8988T (cell line): ENCODE measurements at regions not wholly inside any gene's neighbourhood (a gene's known extent, or its start where the extent isn't known, plus 50 kb on each side); places are given as distances from the start of the nearest gene placed in this dataset.
"Not testable (repeated sequence)": the region's sequence is repeated elsewhere in the genome, so short reads cannot be mapped to it uniquely, and the experiment has no call there.

Experiments
- DNase-seq: peaks from one replicate; pipeline ENCODE4 v3.0.0; 2011

DNA sequence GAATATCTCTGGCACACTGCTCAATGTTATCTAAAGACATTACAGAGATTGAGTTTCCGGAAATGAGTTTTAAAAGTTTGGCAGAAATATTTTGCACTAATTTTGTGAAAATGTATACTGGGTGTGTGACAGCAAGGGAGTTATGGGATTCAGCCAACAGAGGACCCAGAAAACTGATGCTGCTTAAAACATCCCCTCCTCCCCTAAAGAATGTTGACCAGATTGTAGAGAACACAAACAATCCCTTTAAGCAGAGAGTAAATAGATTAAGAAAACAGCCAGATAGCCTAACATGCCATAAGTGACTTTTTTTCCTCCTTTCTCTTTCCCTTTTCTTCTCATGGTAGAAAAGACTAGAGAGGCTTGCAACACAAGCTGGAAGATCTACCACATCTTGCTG is 928.0 kb upstream of the ALCAM start:
- no peak for DNase-seq

DNA sequence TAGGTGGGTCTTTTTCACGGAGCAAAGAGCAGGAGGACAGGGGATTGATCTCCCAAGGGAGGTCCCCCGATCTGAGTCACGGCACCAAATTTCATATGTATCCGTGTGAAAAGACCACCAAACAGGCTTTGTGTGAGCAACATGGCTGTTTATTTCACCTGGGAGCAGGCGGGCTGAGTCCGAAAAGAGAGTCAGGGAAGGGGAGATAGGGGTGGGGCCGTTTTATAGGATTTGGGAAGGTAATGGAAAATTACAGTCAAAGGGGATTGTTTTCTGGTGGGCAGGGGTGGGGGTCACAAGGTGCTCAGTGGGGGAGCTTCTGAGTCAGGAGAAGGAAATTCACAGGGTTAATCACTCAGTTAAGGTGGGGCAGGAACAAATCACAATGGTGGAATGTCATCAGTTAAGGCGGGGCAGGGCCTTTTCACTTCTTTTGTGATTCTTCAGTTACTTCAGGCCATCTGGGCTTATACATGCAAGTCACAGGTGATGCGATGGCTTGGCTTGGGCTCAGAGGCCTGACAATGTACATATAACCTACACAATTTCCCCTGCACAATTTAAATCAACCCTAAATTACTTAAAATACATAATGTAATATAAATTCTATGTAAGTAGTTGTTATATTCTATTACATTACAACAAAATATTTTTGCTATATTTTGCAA is 921.3 kb upstream of the ALCAM start:
- DNase-seq = not testable (repeated sequence)

DNA sequence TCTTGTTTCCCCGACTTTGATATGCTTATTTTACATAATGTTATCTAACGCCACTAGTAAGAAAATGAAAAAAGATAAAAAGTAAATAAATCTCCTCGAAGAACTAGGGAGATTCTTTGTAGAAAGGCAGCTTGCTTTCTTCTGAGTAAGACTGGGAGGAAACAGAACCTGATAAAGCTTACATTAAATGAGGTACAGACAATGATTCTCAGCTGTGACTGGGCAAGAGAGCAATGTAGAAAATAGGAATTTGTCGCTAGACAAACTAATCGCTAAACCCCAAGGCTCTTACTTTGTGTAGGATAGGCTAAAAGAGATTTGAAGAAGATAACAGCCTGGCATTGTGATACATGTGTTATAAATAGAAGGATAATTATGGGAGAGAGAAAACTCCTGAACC is 919.0 kb upstream of the ALCAM start:
- DNase-seq = no peak

DNA sequence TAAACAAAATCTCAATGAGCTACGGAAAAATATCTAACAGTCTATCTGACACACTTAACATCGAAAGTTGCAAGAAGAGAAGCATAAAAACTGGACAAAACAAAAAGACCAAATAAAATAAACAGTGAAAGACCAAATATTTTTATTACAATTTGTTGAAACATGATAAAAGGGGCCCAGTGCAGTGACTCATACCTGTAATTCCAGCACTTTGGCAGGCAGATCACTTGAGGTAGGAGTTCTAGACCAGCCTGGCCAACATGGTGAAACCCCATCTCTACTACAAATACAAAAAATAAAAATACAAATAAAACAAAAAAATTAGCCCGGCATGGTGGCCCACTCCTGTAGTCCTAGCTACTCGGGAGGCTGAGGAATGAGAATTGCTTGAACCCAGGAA is 914.0 kb upstream of the ALCAM start:
- no peak for DNase-seq

DNA sequence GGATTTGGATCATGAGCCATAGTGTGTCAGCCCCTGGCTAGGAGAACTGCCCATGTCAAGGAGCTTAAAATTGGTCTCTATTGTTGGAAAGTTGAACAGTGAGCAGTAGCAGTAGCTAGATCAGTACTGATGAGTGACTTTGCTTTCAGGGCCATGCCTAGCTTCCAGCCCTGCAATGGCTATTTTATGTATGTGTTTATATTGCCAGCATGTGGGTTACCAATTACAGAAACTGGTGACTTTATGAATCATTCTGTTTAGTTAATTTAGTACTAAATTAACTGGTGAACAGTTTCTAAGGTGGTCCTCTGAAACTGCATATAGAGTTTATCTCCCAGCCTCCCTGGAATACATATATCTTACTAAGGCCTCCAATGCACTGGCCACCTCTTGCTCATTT is 908.1 kb upstream of the ALCAM start:
- no peak for DNase-seq

DNA sequence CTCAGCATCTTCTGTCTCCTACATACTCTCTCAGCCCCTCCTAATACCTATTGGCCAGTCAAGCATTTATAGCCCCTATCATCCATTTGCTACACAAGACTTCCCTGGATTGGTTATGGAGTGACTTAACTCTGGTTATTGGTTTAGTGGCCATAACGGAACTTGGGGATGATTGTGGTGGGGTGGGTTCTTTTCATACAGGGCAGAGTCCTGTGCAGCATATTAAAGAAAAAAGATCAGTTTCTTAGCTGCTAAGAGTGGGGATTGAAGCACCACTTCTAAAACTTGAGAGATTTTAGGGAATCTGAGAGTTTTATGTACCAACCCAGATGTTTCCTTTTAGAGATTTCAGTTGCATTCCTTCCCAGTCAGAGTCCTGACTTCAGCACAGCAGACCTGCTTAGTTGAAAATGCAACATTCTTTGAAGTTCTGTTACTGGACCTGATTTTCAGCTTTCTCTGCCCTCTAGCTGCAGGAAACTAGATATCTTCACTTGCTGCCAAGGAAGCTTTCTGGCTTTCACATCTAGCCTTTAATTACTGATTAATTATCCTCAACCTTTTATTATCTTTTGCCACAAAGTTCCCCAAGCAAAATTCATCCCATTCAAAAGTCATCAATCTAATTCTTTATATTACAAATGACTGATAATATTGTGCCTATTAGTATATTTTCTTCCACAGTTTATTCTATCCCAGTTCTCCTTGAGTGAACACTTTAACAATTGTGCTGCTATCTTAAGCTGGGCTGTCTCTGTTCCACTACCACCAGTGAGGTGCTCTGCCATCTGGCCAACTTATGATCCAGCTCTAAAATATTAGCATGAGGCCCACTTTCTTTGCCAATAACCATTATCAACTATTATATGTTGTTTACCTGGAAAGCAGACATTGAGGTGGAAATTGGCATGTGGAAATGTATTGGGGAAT is 906.0 kb upstream of the ALCAM start:
- DNase-seq = no peak

DNA sequence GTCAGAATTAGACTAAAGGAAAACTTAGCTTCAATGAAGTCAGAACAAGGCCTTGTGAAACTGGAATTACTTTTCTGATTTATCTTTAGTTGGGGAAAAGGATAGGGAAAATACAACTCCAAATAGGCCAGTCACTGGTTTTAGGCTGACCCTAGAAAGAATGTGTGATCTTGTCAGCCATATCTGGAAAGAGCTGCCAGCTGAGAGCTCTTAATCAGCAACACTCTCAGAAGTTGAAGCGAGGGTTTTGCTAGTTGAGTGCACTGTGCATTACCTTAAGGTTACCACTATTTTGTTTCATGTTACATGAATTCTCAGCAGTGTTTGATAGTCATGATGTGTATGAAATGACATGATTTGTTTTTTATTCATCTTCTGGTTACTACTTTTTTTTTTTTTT is 905.3 kb upstream of the ALCAM start:
- DNase-seq = no peak

DNA sequence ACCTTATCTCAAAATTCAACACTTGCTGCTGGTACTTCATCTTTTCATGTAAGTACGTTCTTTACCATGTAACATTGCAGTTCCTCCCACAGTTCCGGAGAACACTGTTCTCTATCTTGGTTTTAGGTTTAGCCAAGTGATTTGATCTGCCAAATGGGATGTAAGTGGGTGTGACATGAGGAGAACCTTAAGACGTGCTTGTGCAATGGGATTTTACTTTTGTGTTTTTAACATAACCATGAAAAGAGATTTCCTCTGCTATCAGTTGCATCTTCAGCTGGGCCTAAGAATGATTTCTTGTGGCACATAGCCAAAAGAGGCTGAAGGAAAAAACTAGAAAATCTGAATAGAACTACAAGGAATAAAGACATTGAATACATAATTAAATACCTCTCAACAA is 894.5 kb upstream of the ALCAM start:
- no peak for DNase-seq

DNA sequence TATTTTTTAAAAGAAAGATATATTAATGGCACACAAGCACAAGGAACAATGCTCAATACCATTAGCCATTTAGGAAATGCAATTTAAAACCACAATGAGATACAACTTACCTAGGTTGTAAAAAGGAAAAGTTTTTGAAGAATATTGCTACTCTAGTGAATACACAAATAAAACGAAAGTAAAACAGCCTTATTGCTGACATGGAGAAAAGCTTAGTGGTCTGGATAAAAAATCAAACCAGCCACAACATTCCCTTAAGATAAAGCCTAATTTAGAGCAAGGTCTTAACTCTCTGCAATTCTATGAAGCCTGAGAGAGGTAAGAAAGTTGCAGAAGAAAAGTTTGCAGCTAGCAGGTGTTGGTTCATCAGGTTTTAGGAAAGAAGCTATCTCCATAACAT is 892.7 kb upstream of the ALCAM start:
- DNase-seq = no peak

DNA sequence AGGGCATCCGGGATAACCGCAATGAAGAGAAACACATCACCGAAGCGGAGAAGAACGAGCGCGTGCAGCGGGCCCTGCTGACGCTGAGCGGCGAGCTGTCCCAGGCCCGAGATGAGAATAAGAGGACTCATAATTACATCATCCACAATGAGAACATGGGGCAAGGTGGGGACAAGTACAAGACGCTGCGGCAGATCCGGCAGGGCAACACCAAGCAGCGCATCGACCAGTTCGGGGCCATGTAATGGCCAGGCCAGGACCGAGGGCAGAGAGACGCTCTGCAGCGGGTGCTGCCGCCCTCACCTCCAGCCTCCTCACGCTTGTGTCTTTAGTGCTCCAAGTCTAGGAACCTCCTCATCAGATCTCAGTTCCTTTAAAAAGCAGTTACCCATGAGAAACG is 863.7 kb upstream of the ALCAM start:
- DNase-seq = no peak

DNA sequence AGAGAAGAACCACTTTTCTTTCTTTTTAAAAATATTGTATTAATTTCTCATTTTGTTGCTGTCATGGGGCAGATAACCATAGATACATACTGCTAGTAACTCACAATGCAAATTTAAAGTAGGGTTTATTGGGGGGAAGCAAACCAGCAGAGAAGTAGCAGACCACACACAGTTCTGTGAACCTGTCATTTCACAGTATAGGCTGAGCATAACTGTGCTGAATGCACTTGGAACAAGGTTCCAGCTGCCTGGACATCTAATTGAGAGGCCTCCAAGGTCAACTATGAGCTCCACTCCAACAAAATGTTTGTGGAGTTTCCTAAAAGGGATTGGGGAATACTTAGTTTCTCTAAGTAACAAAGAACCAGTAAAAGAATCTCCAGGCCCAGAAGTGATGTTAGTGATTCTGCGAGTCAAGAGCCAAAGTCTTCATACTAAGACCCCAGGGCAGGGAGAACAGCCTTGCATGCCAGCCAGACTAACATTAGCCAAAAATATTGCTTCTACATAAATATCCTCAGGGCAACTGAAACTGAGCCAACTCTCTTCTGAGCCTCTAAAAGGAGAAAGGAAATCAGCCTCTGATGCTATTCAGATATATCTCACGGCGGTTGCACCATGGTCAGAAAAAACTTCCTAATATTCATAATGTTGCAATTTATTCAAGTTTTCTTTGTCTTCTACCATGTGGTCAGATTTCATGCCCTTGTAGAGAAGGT is 856.4 kb upstream of the ALCAM start:
- no peak for DNase-seq

DNA sequence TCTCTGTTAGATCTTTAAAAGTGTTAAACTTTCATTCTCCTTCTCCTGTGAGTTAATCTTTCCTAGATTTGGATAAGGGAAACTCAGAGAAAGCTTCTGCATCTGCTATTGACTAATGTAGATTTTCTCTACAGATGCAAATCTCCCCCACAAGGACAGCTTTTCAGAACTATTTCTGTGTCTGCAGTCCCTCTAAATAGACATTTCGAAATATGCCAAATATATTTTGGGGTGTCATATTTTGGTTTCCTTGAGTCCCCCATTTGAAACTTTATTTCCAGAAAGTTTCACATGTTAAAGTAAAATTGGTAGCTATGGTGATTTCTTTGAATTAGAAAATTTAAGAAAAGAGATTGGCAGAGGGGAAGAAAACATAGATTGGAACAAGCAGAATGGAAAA is 852.3 kb upstream of the ALCAM start:
- DNase-seq = no peak

DNA sequence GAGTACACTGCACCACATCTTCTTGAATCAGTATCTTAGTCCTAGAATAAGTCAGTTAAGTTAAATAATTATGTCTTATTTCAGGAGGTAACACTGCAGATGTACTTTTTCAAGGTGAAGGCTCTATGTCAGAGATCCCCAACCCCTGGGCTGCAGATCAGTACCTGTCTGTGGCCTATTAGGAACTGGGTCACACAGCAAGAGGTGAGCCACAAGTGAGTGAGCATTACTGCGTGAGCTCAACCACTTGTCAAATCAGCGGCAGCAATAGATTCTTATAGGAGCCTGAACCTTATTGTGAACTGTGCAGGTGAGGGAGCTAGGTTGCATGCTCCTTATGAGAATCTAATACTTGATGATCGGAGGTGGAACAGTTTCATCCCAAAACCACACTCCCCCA is 851.9 kb upstream of the ALCAM start:
- DNase-seq = no peak

DNA sequence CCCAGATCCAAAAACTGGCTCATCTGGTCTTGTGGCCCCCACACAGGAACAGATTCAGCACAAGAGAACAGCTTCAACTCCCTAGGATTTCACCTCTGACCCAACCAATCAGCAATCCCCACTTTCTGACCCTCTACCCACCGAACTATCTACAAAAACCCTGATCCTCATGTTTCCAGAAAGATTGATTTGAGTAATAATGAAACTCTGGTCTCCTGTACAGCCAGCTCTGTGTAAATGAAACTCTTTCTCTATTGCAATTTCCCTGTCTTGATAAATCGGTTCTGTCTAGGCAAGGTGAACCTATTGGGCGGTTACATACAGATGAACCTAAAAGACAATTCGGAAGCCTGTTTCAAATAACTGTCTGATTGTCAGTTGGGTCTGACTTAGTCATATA is 847.6 kb upstream of the ALCAM start:
- no peak for DNase-seq

DNA sequence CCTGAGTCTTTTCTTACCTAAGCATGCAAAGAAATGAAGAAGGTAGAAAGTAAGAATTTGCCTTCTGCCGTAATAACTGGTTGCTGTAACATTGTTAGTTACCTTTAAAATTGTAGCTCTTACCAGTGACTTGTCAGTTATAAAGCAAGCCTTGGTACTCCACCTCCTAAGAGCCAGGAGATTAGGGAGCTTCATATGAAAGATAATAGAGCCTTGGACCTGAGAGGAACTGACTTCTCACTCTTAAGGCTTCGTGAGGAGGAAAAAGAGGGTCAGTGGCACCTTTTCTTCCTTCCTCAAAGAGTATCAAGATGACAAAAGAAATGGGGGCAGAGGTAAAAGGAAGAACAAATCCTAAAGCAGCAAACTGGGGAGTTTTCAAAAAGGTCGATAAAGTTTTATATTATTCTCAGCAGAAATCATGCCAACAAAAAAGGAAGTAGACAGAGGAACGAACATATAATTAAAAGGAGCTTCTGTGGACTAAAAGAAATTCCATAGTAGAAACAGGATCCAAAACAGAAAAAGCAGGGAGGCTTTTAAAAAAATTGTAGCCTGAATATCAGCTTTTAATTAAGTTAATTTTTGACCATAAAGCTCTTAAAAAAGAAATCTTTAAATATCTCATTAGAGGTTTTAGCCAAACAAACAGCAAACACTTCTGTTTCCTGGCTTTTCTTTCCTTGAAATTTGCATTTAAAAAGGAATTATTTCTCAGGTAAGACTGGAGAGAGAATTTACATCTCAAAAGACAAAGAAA is 847.1 kb upstream of the ALCAM start:
- DNase-seq = no peak

DNA sequence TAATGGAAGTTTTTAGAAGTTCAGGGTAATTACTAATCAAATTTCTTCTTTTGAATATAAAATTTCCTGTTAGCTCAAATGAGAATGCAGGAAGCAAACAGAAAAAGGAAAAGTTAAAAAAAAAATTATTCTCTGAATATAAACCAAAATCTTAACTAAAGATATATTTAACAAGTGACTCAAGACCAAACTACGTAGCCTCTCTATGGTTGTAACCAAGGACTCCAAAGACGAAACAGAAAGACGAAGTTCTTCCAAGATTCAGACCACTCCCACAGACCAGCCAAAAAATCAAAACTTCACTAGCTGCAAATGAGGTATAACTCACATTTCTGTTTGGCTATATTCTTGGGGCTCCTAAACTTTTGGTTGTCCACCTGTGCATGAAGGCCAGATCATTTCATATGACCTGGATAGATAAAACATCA is 846.5 kb upstream of the ALCAM start:
- DNase-seq = no peak

DNA sequence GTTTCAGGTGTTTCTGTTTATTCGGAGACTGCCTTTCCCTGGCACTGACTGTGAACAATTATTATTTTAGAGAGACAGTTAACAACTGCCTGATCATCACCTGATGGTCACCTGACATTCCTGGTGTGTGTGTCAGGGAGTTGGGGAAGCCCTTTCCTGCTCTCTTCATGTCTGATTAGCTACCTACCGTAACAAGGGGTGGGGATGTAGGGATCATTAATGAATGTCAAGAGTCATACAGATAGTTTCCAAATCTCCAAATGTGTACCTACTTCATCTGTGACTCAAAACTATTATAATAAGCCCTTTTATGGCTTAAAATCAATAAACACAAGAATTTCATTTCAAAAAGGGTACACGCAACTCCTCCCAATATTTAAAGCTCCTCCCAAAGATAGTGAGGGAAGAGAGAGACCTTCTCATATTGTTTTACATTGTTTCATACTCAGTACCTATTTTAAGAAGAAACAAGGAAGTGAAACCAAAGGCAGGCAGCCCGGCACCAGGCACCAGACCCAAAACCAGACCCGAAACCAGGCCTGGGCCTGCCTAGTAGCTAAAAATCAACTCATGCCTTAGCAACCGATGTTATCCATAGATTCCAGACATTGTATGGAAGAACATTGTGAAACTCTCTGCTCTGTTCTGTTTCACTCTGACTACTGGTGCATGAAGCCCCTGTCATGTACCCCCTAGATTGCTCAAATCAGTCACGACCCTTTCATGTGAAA is 844.9 kb upstream of the ALCAM start:
- DNase-seq = no peak

DNA sequence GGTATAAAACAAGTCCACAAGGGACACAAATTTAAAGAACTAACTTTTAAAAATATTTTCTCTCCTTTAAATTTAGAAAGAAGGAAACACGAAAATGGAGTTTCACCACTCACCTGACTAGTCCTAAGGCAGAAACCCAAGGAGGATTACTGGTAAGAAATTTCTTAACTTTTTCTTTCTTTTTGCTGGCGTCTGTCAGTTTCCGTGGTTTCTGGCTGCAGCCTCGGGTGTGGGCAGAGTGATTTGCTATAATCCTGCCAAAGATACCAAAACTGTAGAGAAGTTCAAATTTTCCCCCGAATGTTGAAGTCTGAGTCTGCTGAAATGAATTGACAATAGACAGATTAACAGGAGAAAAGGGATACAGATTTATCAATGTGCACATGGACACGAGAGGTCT is 843.6 kb upstream of the ALCAM start:
- DNase-seq = no peak

DNA sequence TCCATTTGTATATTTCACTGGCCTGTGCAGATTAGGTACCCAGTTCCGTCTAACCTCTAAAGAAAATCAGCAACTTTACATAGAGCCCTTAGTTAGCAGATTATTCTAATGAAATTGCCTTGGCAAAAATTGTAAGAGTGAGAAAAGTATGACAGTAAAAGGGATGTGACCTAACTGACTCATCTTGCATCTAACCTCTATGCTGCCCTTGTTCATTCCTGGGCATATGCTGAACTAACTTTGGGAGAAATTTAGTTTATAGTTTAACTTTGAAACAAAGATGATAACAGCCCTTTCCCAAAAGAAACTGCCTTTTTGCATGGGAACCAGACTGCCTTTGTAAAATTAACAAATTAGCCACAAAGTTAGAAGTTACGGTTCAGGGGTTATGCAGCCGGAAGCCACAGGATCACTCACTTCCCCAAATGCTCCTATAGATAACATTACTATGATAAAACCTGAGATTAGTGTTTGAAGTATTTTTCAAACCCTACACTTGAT is 839.8 kb upstream of the ALCAM start:
- no peak for DNase-seq

DNA sequence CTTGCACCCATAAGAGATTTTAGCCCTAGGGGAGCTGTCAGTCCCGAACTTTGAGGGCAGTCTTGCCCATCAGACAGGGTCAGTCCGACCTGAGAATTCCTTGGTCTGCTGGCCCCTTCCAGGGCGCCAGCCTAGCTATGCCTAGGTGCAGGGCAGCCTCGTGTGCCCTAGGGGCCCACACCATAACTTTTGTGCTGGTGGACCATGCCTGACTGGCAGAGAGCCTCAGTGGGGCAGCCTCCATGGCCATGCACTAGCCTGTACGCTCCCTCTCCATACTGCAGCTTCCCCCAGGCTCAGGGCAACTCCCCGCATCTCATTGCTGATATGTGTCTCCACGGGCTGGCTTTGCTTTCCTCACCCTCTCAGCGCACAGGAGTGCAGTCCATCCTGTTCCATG is 835.8 kb upstream of the ALCAM start:
- DNase-seq = no peak

DNA sequence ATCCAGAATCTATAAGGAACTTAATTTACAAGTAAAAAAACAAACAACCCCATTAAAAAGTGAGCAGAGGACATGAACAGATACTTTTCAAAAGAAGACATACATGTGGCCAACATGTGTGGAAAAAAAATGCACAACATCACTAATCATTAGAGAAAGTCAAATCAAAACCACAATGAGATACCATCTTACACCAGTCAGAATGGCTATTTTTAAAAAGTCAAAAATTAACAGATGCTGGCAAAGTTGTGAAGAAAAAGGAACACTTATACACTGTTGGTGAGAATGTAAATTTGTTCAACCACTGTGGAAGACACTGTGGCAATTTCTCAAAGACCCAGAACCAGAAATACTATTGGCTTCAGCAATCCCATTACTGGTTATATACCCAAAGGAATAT is 830.0 kb upstream of the ALCAM start:
- no peak for DNase-seq

DNA sequence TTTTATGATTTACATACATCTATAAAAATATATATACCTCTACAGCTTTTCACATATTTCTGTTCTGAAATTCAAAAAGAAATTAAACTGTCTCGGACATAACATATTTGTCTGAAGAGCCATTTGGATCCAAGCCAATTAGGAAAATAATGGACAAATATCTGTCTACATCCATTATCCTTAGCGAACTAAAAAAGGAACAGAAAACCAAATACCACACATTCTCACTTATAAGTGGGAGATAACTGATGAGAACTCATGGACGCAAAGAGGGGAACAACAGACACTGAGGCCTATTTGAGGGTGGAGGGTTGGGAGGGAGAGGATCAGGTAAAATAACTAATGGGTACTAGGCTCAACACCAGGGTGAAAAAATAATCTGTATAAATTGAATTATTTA is 829.4 kb upstream of the ALCAM start:
- DNase-seq = no peak
